HG03066 (cell line): ENCODE measurements at regions not wholly inside any gene's neighbourhood (a gene's known extent, or its start where the extent isn't known, plus 50 kb on each side); places are given as distances from the start of the nearest gene placed in this dataset.

Source experiments
- ATAC-seq: cut with Tn5 transposase; IDR thresholded peaks from one replicate; pipeline ENCODE4 v1.9.1; 2021; ENCODE audit warnings: low read depth; ENCODE audit not compliant: unreplicated experiment

DNA sequence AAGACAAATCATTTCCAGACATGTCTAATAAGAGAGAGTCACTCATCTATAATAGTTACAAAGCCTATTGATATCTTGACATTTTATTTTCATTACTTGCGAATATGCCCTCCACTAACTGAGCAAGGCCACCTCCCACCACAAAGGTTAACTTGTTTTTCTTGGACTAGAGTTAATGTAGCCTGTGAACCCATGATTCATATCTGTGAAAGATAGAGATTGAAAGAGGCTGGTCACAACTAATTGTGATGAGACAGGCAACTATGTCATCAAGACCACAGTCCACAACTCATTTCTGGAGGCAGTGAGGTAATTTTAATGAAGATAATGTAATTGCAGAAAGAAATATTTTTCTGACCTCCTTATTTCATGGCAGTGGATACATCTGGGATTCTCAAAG lies 491.8 kb upstream of the TPK1 start:
- no peak for ATAC-seq

DNA sequence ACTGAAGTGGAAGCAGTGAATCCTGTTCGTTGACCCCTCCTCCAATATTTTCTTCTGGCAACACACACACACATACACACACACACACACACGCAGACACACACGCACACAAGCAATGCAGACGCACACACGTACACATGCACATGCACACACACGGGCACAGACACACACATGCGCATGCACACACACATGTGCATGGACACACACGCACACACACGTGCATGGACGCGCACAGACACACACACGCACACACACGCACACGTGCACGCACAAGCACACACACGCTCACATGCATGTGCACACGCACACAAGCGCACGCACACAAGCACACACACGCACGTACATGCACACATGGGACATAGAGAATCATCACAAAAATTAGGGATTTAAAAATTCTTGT lies 488.2 kb upstream of the TPK1 start:
- no peak for ATAC-seq

DNA sequence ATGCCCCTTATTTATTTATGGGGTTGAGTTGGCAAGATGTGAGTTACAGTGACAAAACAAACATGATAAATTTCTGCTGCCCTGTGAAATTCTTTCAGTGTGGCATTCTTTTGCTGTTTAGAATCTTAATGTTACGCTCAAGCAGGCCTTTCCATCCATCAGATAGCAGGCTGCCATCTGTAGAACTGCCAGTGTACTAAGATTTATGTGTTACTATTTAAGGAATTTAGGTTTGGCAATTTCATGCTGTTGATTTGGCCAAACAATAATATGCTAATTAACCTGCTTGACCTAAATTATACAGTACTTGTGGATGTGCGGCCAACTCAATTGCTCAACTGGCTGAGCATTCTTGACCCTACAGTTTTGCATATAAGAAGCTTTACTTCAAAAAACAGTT lies 477.7 kb upstream of the TPK1 start:
- ATAC-seq: no peak

DNA sequence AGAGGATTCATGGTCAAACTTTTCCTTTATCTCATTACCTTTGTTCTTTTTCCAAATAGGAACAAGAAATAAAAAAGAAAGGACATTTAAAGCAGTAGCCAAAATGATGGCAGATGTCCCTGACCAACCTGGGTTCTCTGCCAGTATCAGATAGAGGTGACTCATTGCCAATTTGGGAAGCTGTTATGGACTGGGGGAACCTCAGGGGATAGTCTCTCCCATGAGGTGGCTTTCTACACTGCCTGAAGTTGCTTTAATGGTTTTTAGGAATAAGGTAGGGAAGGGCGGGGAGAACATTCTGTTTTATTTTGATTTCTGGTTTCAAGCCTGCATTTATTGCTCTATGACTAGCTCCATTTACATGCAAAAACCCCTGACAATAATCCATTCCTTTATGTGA lies 457.9 kb upstream of the TPK1 start:
- no peak for ATAC-seq

DNA sequence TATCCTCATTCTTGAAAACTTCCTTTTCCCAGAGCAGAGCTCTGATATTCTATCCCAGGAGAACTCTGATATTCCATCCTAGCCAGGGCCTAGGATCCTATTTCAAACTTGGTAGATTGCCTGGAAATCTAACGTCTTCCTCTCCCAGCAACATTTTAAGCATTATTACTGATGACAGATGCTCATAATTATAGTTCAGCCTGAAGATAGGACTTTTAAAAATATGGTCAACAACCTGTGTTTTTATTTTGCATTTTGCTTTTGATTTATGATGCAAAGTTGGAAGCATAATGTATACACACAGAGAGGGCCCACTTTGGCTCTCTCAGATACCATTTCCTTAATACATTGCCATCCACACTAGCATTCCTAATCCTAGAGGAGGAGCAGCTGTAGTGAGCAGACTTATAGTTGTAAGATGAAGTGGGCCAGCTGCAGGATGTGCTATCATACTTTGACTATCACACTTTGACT lies 457.4 kb upstream of the TPK1 start:
- no peak for ATAC-seq

DNA sequence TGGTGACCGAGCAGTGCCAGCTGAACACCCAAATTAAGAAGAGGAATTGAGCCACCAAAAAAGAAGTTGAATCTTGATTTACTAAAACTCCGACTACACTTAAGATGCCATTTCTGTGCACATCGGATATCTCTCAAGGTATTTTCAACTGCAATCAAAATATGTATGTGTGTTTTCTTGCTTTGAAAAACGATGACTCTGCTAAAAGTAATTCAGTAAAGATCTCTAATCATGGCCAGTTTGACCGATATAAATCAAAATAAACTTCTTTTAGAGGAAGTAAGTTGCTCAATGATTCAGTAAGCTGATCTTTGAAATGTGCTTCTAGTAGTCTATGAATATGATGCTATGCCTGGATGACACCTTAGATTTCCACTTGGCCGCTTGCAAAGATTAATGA lies 453.5 kb upstream of the TPK1 start:
- no peak for ATAC-seq

DNA sequence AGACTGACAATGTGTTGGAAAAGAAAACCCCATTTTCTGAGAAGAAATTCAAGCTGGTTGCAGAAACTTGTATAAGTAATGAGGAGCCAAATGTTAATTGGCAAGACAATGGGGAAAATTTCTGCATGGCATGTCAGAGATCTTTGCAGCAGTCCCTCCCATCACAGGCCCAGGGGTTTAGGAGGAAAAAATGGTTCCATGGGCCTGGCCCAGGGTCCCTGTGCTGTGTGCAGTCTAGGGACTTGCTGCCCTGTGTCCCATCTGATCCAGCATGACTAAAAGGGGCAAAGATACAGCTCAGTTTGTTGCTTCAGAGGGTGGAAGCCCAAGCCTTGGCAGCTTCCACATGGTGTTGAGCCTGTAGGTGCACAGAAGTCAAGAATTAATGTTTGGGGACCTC lies 440.3 kb upstream of the TPK1 start:
- no peak for ATAC-seq

DNA sequence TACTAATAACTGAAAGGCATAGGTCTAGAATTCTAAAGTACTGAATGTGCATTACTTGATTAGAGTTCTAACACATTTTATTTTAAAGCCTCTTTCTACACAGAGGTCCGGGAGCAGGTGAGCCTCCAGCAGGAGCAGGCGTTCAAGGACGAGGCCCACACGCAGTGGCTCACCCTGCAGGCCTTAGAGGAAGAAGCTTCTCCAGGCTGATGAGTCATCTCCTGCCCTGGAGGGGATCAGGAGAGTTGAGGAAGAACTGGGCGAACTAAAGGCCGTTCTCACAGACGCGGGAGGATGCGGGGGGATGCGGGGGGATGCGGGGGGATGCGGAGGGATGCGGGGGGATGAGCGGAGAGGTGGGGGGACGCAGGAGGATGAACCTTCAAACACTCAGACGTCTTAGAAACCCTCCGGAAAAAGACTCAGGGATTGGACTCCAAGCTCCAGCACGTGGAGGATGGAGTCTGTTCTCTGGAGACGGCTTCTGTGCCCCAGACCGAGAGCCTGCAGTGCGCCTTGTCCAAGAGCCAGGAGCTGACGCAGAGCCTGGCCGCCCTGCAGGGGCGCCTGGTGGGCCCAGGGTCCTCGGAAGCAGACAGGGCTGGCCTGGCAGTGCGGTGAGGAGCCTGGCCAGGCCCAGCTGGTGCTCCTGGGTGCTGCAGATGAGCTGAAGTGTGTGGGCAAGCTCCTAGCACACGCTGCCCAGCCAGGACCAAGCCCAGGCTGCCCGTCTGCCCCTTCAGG lies 433.7 kb upstream of the TPK1 start:
- ATAC-seq: no peak

DNA sequence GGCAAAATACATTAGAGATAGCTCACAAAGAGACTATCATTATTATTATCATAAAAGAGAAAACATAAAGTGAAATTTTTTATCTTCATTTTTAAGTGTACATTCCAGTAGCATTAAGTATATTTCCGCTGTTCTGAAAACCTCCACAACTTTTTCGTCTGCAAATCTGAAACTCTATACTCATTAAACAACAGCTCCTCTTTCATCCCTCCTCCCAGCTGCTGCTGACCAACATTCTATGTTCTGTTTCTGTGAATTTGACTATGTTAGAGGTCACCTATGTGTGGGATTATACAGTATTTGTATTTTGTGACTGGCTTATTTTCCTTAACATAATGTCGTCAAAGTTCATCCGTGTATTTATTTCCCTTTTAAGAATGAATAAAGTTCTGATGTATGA lies 429.3 kb upstream of the TPK1 start:
- ATAC-seq: no peak

DNA sequence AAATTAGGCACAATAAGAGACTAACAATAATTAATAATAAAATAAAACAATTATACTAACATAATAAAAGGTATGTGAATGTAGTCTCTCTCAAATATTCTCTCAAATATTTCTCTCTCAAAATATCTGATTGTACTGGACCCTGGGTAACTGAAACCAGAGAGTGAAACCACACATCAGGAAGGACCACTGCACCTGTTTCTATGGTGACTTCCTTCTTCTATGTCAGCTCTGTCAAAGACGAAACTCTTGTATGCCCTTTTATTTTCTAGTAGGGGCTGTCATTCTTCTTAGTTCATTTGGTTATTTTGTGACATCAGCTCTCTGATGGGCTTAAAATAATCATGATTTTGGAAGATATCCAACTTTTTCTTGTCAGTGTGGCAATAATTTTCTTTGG lies 428.0 kb upstream of the TPK1 start:
- ATAC-seq: peak; percentile 74

DNA sequence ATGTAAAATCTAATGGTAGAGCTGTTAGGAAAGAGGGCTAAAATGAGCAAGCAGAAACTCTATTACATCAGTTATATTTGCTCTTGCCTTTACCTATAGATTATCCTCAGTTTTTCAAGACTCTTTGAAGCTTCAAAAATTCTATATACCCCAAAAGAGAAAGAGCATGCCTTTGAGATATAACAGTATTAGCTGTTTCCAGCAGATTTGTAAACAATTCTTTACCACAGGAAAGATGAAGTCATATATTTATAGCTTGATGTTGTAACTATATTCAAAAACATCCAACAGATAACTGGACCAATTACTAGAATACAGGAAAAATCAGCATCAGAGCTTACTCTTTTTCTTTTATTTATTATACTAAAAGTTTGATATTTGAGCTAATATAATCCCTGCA lies 416.2 kb upstream of the TPK1 start:
- no peak for ATAC-seq

DNA sequence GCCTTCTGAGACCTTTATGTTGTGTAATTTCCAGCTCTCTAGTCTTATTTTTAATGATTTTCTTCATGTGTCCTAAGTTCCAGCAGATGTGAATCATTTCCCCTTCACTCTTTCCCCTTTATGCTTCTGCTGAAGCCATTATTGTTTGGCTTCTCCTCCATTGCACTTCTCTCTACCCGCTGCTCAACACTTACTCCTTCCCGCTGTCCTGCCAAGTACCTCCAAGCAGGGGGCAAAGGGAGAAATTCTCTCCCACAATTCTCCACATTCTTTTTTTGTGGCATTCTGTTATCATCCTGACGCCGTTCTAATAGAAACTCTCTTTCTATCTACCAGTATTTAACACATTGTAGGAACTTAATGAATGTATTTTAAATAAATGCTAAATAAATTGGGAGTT lies 388.9 kb upstream of the TPK1 start:
- ATAC-seq: no peak

DNA sequence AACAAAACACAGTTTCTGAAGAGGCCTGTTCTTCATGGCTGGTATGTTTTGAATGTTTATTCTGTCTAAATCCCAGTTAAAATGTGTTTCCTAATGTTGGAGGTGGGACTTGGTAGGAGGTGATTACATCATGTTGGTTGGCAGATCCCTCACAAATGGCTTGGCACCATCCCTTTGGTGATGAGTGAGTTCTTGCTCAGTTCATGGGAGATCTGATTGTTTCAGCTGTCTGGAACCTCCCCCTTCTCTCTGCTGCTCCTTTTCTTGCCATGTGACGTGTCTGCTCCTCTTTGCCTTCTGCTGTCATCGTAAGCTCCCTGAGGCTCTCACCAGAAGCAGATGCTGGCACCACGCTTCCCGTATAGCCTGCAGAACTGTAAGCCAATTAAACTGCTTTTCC lies 383.6 kb upstream of the TPK1 start:
- no peak for ATAC-seq

DNA sequence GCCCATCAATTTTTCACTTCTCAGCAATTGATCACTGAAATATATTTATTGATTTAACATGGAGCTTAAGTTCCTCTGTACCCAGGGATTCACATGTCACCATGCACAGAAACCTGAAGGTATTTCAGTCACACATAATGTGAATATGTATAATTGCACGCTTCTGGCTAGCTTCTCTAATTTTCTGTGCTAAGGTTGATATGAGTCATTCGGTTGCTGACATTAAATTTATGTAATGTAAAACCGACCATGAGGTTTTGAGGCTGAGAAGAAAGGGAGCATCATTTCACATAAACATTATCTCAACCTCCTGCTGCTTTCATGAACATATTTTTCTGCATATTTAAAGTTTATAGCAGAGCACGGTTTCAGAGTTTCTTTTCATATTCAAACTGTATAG lies 381.0 kb upstream of the TPK1 start:
- no peak for ATAC-seq

DNA sequence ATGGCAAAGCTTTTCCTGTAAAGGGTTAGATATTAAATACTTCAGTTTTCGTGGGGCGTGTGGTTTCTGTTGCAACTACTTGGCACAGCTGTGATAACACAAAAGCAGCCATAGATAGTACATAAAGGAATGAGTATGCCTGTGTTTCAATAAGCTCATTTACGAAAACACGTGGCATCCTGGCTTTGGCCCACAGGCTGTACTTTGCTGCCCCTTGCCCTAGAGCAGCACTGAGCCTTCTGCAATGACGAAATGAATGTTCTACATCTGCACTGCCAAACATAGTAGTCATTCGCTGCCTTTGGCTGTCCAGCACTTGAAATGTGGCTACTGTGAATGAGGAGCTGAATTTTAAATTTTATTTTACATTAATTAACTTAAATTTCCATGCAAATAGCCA lies 376.2 kb upstream of the TPK1 start:
- no peak for ATAC-seq

DNA sequence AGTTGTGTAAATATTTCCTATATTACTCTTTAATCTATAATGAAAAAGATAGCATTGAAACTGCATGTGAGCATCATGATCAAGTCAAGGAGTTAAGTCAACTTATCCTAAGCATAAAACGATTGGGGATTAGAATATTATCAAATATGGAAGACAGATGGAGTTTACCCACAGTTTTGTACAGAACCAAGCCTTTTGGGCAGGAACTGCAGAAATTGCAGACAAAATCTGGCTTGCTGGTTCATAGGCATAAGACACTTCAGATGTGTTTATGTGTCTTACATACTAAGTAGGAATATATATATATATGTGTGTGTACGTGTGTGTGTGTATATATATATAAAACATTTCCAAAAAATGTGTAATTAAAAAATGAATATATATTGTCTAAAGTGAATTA lies 375.4 kb upstream of the TPK1 start:
- no peak for ATAC-seq

DNA sequence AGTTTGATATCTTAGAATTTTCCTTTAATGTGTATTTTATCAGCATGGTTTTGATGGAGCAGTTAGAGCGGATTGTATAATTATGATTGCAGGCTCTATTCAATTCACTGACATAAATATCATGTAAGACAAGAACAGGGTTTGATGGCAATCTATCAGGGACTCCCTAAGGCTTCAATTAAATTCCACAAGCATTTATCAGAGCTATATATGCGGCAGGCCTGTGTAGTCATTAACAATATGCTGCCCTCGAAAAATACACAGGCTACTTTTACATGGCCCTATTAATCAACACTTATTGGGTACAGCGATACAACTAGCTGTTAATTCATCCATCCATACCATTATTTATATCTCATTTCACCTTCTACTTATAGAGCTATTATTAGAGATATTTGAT lies 358.1 kb upstream of the TPK1 start:
- no peak for ATAC-seq

DNA sequence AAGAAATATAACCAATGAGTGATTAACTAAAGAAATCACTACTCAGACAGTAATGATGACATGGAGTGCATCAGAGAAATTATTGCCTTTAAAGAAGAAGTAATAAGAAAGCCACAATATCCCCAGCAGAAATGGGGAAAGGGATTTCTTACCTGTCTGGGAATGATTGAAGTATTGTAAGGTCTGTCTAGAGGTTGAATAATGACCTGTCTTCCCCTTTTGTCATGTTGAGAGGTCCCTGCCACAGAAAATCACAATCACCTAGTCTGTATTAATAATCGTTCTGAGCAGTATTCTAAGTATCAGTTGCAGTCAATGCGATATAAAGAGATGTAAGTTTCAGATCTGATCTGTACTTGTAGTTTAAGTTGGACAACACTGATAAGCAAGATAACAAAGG lies 349.1 kb upstream of the TPK1 start:
- no peak for ATAC-seq

DNA sequence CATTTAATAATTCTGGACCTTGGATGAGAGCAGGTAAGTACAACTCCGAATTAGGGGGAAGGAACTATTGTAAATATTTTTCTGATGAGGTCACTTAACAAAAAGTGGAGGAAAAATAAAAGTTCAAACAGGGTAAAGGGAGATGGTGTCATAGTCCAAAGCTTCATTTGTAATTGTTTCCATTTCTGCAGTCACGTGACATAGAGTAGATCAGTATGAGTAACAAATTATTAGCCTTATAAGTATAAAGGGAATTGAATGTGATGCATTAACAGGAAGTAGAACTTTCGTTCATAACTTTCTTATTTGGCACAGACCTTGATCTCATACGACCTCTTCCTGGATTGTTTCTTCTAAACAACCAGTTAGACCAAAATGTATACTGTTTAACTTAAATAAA lies 347.2 kb upstream of the TPK1 start:
- no peak for ATAC-seq

DNA sequence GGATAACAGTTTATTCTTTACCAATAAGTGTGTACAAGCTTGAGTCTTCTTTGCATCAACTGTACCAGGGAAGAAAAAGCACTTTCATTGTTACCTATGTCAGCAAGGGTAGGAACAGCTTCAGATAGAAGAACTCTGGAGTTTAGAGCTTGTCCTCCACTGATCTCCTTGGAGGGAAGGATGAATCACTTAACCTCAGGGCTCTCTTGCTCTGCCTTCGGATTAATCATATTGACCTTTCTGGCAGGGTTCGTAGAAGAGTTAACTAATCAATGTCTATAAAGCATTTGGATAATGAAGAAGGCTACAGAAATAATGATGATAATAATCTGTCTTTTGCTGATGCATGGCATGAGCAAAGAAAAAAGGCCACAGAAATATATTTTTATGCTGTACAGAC lies 339.5 kb upstream of the TPK1 start:
- no peak for ATAC-seq

DNA sequence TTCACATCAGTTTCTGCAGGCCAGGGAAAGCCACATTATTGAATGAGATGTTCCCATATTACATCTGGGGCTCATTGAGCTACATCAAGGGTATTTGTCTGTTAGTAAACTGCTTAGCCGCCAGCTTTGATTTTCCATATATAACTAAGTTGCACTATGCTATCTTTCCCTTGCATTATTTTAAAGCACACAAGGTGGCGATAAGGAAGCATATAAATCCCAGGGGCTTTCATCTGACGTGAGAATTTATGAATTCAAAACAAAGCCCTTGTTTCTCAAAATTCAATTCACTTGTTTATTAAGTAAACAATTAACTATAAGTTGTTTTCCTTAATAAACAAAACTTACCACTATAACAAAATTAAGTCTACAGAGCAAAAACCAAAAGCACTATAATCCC lies 334.1 kb upstream of the TPK1 start:
- ATAC-seq: no peak

DNA sequence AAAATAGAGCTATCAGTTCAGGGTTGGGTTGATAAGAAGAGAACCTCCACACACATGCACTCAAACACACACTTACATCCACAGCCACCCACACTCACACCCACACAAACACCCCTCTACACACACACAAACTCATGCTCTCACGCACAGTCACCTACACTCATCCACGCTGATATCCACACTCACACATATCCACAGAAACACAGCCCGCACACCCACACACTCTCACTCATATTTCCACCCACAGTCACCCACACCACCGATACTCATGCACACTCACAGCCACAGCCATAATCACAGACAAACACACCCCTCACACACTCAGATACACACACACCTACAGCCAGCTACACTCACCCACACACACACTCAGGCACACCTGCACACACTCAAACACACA lies 333.0 kb upstream of the TPK1 start:
- ATAC-seq: no peak

DNA sequence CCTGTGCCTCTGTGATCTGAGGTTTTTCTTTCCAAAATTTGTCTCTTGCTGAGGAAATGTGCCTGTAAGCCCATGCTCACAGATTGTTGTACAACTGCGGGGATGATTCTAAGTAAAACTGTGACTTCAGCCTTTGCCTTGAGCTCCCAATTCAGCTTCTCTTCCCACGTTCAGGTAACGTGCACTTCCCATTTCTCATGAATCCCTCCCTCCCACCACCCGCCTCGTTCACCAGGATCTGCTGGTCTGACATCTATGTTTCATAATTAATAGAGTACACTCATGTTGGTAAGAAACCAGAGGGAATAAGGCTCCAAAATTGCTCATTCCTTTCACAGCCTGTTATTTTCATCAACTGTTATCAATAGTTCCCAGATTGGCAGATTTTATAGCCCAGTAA lies 332.6 kb upstream of the TPK1 start:
- no peak for ATAC-seq
